SU-DHL-6 (cell line): ENCODE measurements at regions not wholly inside any gene's neighbourhood (a gene's known extent, or its start where the extent isn't known, plus 50 kb on each side); places are given as distances from the start of the nearest gene placed in this dataset.
A peak's percentile ranks its signal among the peaks of the same experiment; 100 is the strongest.

Experiments used
- H2AFZ ChIP-seq: fragments of 200-600 bp; sonication (generic); 2 replicates; pipeline ENCODE4 v1.6.1; 2014; ENCODE audit warnings: low read depth, mild to moderate bottlenecking, moderate library complexity, mixed read lengths, antibody characterized with exemption, low read length; ENCODE audit not compliant: severe bottlenecking
- H3F3A ChIP-seq: fragments of 200-600 bp; shearing (Covaris generic); 2 replicates; pipeline ENCODE4 v1.6.0; 2016; ENCODE audit warnings: antibody characterized with exemption, mild to moderate bottlenecking; ENCODE audit not compliant: insufficient read depth
- H3K27ac ChIP-seq: fragments of 200-600 bp; sonication (generic); 2 replicates; pipeline ENCODE4 v1.5.1; 2016; ENCODE audit warnings: low read depth, mild to moderate bottlenecking, low read length, moderate library complexity, mixed read lengths
- H3K27me3 ChIP-seq: fragments of 200-600 bp; sonication (generic), shearing (Covaris generic); 2 replicates; pipeline ENCODE4 v1.6.0; 2014; ENCODE audit warnings: mild to moderate bottlenecking, low read length
- H3K36me3 ChIP-seq: fragments of 200-600 bp; sonication (generic); 2 replicates; pipeline ENCODE4 v1.6.1; 2014; ENCODE audit warnings: mild to moderate bottlenecking, low read length, mixed read lengths
- H3K4me2 ChIP-seq: fragments of 300-600, 200-600 bp; shearing (Covaris generic), sonication (generic); 2 replicates; pipeline ENCODE4 v1.6.0; 2014; ENCODE audit warnings: low read length, low read depth, mild to moderate bottlenecking; ENCODE audit not compliant: poor library complexity, severe bottlenecking
- H3K4me3 ChIP-seq: fragments of 200-600 bp; sonication (generic); 2 replicates; pipeline ENCODE4 v1.5.1; 2014; ENCODE audit warnings: antibody characterized with exemption, low read length, mild to moderate bottlenecking, mixed read lengths; ENCODE audit not compliant: insufficient read depth, poor library complexity, severe bottlenecking
- H3K79me2 ChIP-seq: fragments of 200-600 bp; sonication (generic); 2 replicates; pipeline ENCODE4 v1.6.1; 2014; ENCODE audit warnings: mild to moderate bottlenecking, low read length, moderate library complexity; ENCODE audit not compliant: insufficient read depth
- H3K9ac ChIP-seq: fragments of 200-600 bp; sonication (generic); 2 replicates; pipeline ENCODE4 v1.7.0; 2014; ENCODE audit warnings: mild to moderate bottlenecking, low read length
- H3K9me2 ChIP-seq: fragments of 200-600 bp; sonication (generic); replicated peaks from 2 replicates; pipeline ENCODE4 v1.6.1; 2014; ENCODE audit warnings: low read length; ENCODE audit not compliant: insufficient read depth
- H3K9me3 ChIP-seq: fragments of 200-600 bp; sonication (generic); 2 replicates; pipeline ENCODE4 v1.6.1; 2014; ENCODE audit warnings: low read length, mixed read lengths; ENCODE audit not compliant: insufficient read depth
- H4K20me1 ChIP-seq: fragments of 200-600 bp; sonication (generic); 2 replicates; pipeline ENCODE4 v1.6.1; 2014; ENCODE audit warnings: low read depth, mild to moderate bottlenecking, antibody characterized with exemption, low read length, moderate library complexity, mixed read lengths
- EZH2phosphoT487 ChIP-seq: fragments of 200-600 bp; sonication (generic), shearing (Covaris generic); conservative IDR thresholded peaks from 2 replicates; pipeline ENCODE4 v1.6.1; 2018; ENCODE audit warnings: mild to moderate bottlenecking, antibody characterized with exemption, low read length, moderate library complexity, mixed read lengths
- TF ChIP-seq, protein P1 (sequence below): fragments of 200-600 bp; sonication (generic); IDR thresholded peaks from one replicate; pipeline ENCODE4 v1.5.1; 2017; ENCODE audit warnings: antibody characterized with exemption, mild to moderate bottlenecking, low read length, moderate library complexity; ENCODE audit not compliant: insufficient read depth, poor library complexity, severe bottlenecking

DNA sequence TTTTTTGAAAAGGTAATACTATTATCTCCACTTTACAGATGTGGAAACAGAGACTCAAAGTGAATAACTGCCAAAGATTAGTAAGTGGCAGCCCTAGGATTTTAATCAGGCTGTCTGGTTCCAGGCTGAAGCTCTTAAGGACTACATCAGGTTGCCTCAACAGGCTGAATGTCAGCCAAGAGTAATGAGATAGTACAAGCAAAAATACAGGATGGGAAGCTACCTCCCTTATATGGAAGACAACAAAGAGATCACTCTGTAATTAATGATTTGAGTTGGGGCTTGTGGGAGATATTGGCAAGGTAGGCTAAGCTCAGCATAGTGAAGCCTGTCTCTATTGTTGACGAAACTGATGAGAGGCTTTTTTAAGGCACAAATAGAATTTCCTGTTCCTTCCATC, 323.1 kb downstream of the KCNJ3 start:
- Histone ChIP-seq H3K27me3 (no peaks in the 10 kb centered on the region), H4K20me1 (no peaks in the 10 kb centered on the region), H3K9me3 (no peaks in the 10 kb centered on the region), H3K4me3 (no peak overlapping the region), H2AFZ (no peak overlapping the region), H3K36me3 (no peaks in the 10 kb centered on the region), H3K9me2 (no peaks in the 10 kb centered on the region), H3K27ac (no peak overlapping the region), H3K79me2 (no peaks in the 10 kb centered on the region), H3K9ac (no peak overlapping the region), H3K4me2 (no peak overlapping the region), H3F3A (no peaks in the 10 kb centered on the region)
- TF ChIP-seq, protein P1, sequence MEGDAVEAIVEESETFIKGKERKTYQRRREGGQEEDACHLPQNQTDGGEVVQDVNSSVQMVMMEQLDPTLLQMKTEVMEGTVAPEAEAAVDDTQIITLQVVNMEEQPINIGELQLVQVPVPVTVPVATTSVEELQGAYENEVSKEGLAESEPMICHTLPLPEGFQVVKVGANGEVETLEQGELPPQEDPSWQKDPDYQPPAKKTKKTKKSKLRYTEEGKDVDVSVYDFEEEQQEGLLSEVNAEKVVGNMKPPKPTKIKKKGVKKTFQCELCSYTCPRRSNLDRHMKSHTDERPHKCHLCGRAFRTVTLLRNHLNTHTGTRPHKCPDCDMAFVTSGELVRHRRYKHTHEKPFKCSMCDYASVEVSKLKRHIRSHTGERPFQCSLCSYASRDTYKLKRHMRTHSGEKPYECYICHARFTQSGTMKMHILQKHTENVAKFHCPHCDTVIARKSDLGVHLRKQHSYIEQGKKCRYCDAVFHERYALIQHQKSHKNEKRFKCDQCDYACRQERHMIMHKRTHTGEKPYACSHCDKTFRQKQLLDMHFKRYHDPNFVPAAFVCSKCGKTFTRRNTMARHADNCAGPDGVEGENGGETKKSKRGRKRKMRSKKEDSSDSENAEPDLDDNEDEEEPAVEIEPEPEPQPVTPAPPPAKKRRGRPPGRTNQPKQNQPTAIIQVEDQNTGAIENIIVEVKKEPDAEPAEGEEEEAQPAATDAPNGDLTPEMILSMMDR: no peak
- no peak for TF ChIP-seq EZH2phosphoT487

DNA sequence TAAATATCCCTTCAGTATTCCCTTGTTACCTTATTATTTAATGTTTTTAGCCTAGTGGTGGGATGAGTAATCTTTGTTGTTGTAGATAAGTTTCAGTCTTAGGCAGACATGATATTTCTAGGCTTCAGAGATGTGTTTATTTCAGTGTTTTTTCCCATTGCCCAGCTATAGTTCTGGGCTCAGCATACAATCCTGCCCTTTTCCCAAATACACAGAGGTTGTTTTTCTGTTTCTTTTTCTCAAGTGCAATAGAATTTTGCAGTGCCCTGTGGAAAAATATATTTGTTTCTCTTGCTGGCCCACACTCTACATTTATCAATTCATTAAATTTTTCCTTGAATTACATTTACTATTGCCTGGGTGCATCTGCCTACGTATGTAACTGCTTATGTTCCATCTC, 321.8 kb downstream of the KCNJ3 start:
- Histone ChIP-seq H3K27ac (no peak overlapping the region), H3K9me2 (no peaks in the 10 kb centered on the region), H4K20me1 (no peaks in the 10 kb centered on the region), H3F3A (no peaks in the 10 kb centered on the region), H3K27me3 (no peaks in the 10 kb centered on the region), H3K9ac (no peak overlapping the region), H3K9me3 (no peaks in the 10 kb centered on the region), H3K4me3 (no peak overlapping the region), H3K4me2 (no peak overlapping the region), H3K79me2 (no peaks in the 10 kb centered on the region), H3K36me3 (no peaks in the 10 kb centered on the region), H2AFZ (peak overlapping the region; percentile 39)
- TF ChIP-seq EZH2phosphoT487: no peak

DNA sequence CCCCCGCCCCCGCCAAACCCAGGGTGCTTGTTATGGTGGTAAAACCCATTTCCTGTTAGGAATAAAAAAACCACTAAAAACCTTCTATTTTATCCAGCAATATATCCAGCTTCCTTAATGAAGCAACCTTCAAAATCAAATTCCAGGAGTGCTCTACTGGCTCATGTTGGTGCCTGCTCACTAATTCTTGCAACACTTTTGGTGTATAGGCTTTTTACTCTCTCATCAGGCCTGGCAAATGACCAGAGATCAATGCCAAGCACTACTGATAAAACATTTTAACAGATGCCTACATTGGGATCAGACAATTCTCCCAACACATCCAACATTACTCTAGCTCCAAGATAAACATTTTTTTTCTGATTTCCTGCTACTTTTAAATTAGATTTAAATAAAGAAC, 312.4 kb downstream of the KCNJ3 start:
- Histone ChIP-seq H4K20me1 (no peaks in the 10 kb centered on the region), H3K4me2 (no peak overlapping the region), H3K9me3 (no peaks in the 10 kb centered on the region), H3K9me2 (no peaks in the 10 kb centered on the region), H3K36me3 (no peaks in the 10 kb centered on the region), H2AFZ (no peak overlapping the region), H3F3A (no peaks in the 10 kb centered on the region; the same call in 1 of the 2 replicates), H3K9ac (no peak overlapping the region), H3K27ac (no peak overlapping the region), H3K4me3 (no peak overlapping the region), H3K79me2 (no peaks in the 10 kb centered on the region), H3K27me3 (no peaks in the 10 kb centered on the region)
- TF ChIP-seq, protein P1: no peak

DNA sequence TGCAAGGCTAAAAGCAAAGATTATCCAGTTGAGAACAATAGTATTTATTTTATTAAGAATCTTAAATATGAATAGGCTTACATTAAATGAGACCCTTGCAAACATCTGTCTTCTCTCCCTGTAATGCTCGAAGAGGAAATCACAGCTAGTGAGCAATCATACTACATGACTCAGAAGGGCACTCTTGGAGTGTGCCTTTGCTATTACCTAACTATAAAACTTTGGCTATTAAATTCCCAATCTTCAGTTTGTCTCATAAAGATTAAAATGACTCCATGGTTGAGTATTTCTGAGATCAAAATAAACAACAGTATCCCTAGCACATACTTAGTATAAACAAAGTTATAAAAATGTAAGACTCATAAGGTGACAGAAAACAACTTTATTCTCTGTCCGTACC, 296.9 kb downstream of the KCNJ3 start:
- no peak overlapping the region for H2AFZ ChIP-seq
- no peaks in the 10 kb centered on the region for H3K79me2 ChIP-seq
- H3K9ac ChIP-seq: no peak overlapping the region
- TF ChIP-seq EZH2phosphoT487: no peak
- TF ChIP-seq, protein P1: no peak
- no peaks in the 10 kb centered on the region for H3K9me3 ChIP-seq
- no peaks in the 10 kb centered on the region for H4K20me1 ChIP-seq
- no peak overlapping the region for H3K4me2 ChIP-seq
- H3F3A ChIP-seq: peaks cover 12% of the 10 kb centered on the region; the same call in 1 of the 2 replicates
- H3K27me3 ChIP-seq: no peaks in the 10 kb centered on the region
- no peak overlapping the region for H3K4me3 ChIP-seq
- peaks cover 27% of the 10 kb centered on the region for H3K36me3 ChIP-seq
- H3K9me2 ChIP-seq: no peaks in the 10 kb centered on the region
- H3K27ac ChIP-seq: no peak overlapping the region
